Osteoblast (primary cell): ENCODE measurements at regions not wholly inside any gene's neighbourhood (a gene's known extent, or its start where the extent isn't known, plus 50 kb on each side); places are given as distances from the start of the nearest gene placed in this dataset.
A peak's percentile ranks its signal among the peaks of the same experiment; 100 is the strongest.

Experiments
- DNase-seq: peaks from one replicate; pipeline ENCODE4 v3.0.0; 2011; ENCODE audit warnings: low spot score, mixed read lengths; ENCODE audit not compliant: insufficient read length; ENCODE audit errors: missing footprints
- H2AFZ ChIP-seq: 2 replicates; pipeline ENCODE4 v1.6.0; 2011; ENCODE audit warnings: mild to moderate bottlenecking, low read length
- H3K27ac ChIP-seq: 2 replicates; pipeline ENCODE4 v1.5.1; 2011; ENCODE audit warnings: mild to moderate bottlenecking, low read depth, low read length, moderate library complexity
- H3K27me3 ChIP-seq: 2 replicates; pipeline ENCODE4 v1.6.0; 2012; ENCODE audit warnings: mild to moderate bottlenecking, control low read depth, inconsistent platforms, low read length, moderate library complexity; ENCODE audit not compliant: insufficient read depth
- H3K36me3 ChIP-seq: 2 replicates; pipeline ENCODE4 v1.5.1; 2011; ENCODE audit warnings: mild to moderate bottlenecking, low read length, control low read depth, moderate library complexity; ENCODE audit not compliant: insufficient read depth
- H3K4me1 ChIP-seq: 2 replicates; pipeline ENCODE4 v1.5.1; 2011; ENCODE audit warnings: mild to moderate bottlenecking, low read length, control low read depth, moderate library complexity; ENCODE audit not compliant: insufficient read depth
- H3K4me2 ChIP-seq: 2 replicates; pipeline ENCODE4 v1.6.0; 2011; ENCODE audit warnings: mild to moderate bottlenecking, low read length; ENCODE audit not compliant: insufficient read depth
- H3K4me3 ChIP-seq: fragments of 200-600 bp; sonication (generic); 3 replicates; pipeline ENCODE4 v1.5.1; 2012; ENCODE audit warnings: mild to moderate bottlenecking, low read length, inconsistent platforms; ENCODE audit not compliant: insufficient read depth
- H3K79me2 ChIP-seq: 2 replicates; pipeline ENCODE4 v1.6.0; 2012; ENCODE audit warnings: mild to moderate bottlenecking, low read length, control low read depth, inconsistent platforms; ENCODE audit not compliant: insufficient read depth
- H3K9me3 ChIP-seq: 2 replicates; pipeline ENCODE4 v1.5.1; 2011; ENCODE audit warnings: low read depth, low read length, control low read depth
- H4K20me1 ChIP-seq: 2 replicates; pipeline ENCODE4 v1.6.0; 2012; ENCODE audit warnings: mild to moderate bottlenecking, low read length, control low read depth; ENCODE audit not compliant: insufficient read depth
- CTCF ChIP-seq: IDR thresholded peaks from 2 replicates; pipeline ENCODE4 v1.5.1; 2011; ENCODE audit warnings: mild to moderate bottlenecking, low read depth, low read length, moderate library complexity; ENCODE audit errors: extremely low read depth

GRCh38 chr2:17148407-17149145, 369.7 kb downstream of the RAD51AP2 start:
- no peak overlapping the region for H3K4me2 ChIP-seq
- H3K9me3 ChIP-seq = no peaks in the 10 kb centered on the region
- no peaks in the 10 kb centered on the region for H4K20me1 ChIP-seq
- H2AFZ ChIP-seq = no peak overlapping the region
- H3K79me2 ChIP-seq = no peaks in the 10 kb centered on the region
- no peaks in the 10 kb centered on the region for H3K27me3 ChIP-seq
- H3K36me3 ChIP-seq = no peaks in the 10 kb centered on the region
- H3K27ac ChIP-seq = no peak overlapping the region
- no peak overlapping the region for H3K4me3 ChIP-seq
- H3K4me1 ChIP-seq = no peaks in the 10 kb centered on the region
- TF ChIP-seq CTCF = no peak
- DNase-seq = peak; percentile 13

DNA sequence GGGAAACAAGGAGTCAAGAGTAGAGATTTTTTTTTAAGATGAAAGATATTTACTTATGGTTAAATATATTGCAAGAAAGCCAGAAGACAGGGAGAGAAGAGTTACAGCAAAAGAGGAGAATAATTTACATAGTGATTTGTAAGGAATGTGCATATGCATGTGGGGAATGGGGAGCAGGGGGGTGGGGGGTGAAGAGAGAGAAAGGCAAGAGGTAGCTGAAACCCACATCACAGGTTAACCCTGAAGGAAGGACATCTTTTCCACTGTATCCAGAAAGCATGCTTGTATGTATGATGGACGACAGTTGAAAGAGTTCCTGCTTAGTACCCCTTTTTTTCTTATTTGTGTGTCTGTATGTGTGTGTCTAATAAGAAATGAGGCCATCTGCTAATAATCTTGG, 371.9 kb downstream of the RAD51AP2 start:
- DNase-seq = no peak
- no peak overlapping the region for H3K27ac ChIP-seq
- no peaks in the 10 kb centered on the region for H3K9me3 ChIP-seq
- H3K79me2 ChIP-seq = no peaks in the 10 kb centered on the region
- H3K27me3 ChIP-seq = no peaks in the 10 kb centered on the region
- H3K36me3 ChIP-seq = no peaks in the 10 kb centered on the region
- no peak overlapping the region for H3K4me2 ChIP-seq
- H3K4me3 ChIP-seq = no peak overlapping the region
- H3K4me1 ChIP-seq = no peaks in the 10 kb centered on the region
- no peak overlapping the region for H2AFZ ChIP-seq
- TF ChIP-seq CTCF = no peak
- no peaks in the 10 kb centered on the region for H4K20me1 ChIP-seq

DNA sequence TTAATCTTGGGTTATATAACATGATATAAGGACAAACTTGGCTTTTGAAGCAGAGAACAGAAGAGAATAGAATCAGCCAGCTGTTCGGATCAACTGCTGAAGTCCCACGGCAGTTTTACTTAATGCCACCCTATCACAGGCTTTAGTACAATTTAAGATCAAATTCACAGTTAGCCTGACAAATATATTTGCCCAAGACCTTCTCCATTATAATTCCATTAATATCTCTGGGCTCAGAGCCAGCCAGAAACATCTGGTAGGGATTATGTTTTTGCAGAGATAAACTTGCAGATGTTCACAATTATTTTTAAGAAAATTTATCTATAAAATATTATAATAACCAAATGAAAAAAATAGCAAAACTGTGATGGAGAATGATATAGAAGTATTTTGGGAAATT, 381.4 kb downstream of the RAD51AP2 start:
- Histone ChIP-seq H2AFZ (no peak overlapping the region), H3K79me2 (no peaks in the 10 kb centered on the region), H3K4me2 (no peak overlapping the region), H4K20me1 (no peaks in the 10 kb centered on the region), H3K9me3 (no peaks in the 10 kb centered on the region), H3K27ac (no peak overlapping the region), H3K4me3 (no peak overlapping the region), H3K27me3 (no peaks in the 10 kb centered on the region), H3K36me3 (no peaks in the 10 kb centered on the region), H3K4me1 (no peaks in the 10 kb centered on the region)
- no peak for DNase-seq
- TF ChIP-seq CTCF = no peak

- H3K36me3 ChIP-seq = no peaks in the 10 kb centered on the region
- H3K4me3 ChIP-seq = no peak overlapping the region
- H2AFZ ChIP-seq = no peak overlapping the region
- no peak overlapping the region for H3K4me2 ChIP-seq
- H3K9me3 ChIP-seq = no peaks in the 10 kb centered on the region
- no peaks in the 10 kb centered on the region for H3K4me1 ChIP-seq
- no peaks in the 10 kb centered on the region for H3K27me3 ChIP-seq
- no peaks in the 10 kb centered on the region for H4K20me1 ChIP-seq
- H3K27ac ChIP-seq = no peak overlapping the region
- no peak for DNase-seq
- no peaks in the 10 kb centered on the region for H3K79me2 ChIP-seq
- TF ChIP-seq CTCF = no peak
Measured at GRCh38 chr2:17136231-17136630, 382.0 kb downstream of the RAD51AP2 start.
